K562 (cell line): ENCODE measurements at regions not wholly inside any gene's neighbourhood (a gene's known extent, or its start where the extent isn't known, plus 50 kb on each side); places are given as distances from the start of the nearest gene placed in this dataset.

Experiments
- CSDE1 ChIP-seq, 2 experiments: fragments of 450-650 bp; IDR thresholded peaks; 2 replicates each; pipeline ENCODE4 v1.6.1; 2016; ENCODE audit warnings: mild to moderate bottlenecking in 1 of 2
- HINFP ChIP-seq: fragments of 450-650 bp; conservative IDR thresholded peaks from 2 replicates; pipeline ENCODE4 v1.6.1; 2016; ENCODE audit warnings: missing genetic modification characterization, low read depth, mild to moderate bottlenecking, control low read depth, missing compliant biosample characterization
- HNRNPL ChIP-seq: fragments of 200-400 bp; formaldehyde crosslinking; IDR thresholded peaks from 2 replicates; pipeline ENCODE4 v1.6.1; 2017; ENCODE audit warnings: low read depth, mild to moderate bottlenecking, low read length
- RBM25 ChIP-seq: fragments of 200-400 bp; formaldehyde crosslinking; IDR thresholded peaks from 2 replicates; pipeline ENCODE4 v1.6.1; 2018; ENCODE audit warnings: low read length, low read depth, moderate library complexity; ENCODE audit not compliant: severe bottlenecking
- ZNF592 ChIP-seq: fragments of 450-650 bp; IDR thresholded peaks from 2 replicates; pipeline ENCODE4 v1.6.1; 2017; ENCODE audit warnings: antibody characterized with exemption, mild to moderate bottlenecking

DNA sequence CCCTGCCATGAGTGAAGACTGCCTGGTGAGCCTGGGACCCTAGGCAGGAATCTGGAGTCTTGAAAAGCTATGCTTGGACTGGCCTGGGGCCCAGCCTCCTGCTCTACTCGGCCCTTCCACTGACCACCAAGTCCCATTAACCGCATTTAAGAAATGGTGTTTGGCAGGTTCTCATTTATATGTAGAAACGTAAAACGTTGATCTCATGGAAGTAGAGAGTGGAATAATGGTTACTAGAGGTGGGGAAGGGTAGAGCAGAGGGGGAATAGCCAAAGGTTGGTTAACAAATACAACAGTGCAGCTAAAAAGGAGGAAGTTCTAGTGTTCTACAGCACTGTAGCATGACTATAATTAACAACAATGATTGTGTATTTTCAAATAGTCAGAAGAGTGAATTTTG lies 72.9 kb upstream of the EED start (continued):
- TF ChIP-seq ZNF592 (peak; percentile 54; the same call in 1 of the 2 replicates), HNRNPL (no peak), CSDE1 (IDR thresholded peaks at IDR 0.05) (no peak), RBM25 (no peak), HINFP (tag) (0 out of 2 replicates have a peak, but pooled peaks have one; percentile 13)
- TF ChIP-seq, all 486 proteins: peak for 9
